Skeletal muscle tissue (tissue), 3 donors: ENCODE measurements at regions not wholly inside any gene's neighbourhood (a gene's known extent, or its start where the extent isn't known, plus 50 kb on each side); places are given as distances from the start of the nearest gene placed in this dataset.

ENCODE experiments used
- H3K27ac ChIP-seq: one replicate; pipeline ENCODE4 v1.7.0; 2013; ENCODE audit warnings: mild to moderate bottlenecking, low read depth, low read length, inconsistent platforms
- H3K27me3 ChIP-seq, 3 donors: one replicate each; pipeline ENCODE4 v1.7.0; 2013; ENCODE audit warnings: low read length in 3 of 3; ENCODE audit not compliant: control insufficient read depth in 3 of 3, insufficient read depth in 3 of 3
- H3K36me3 ChIP-seq, 3 donors: one replicate each; pipeline ENCODE4 v1.7.0; 2013; ENCODE audit warnings: low read length in 3 of 3; ENCODE audit not compliant: control insufficient read depth in 3 of 3, insufficient read depth in 3 of 3
- H3K4me1 ChIP-seq, 3 donors: one replicate each; pipeline ENCODE4 v1.7.0; 2013; ENCODE audit warnings: low read length in 3 of 3, mild to moderate bottlenecking in 3 of 3; ENCODE audit not compliant: control insufficient read depth in 3 of 3, insufficient read depth in 3 of 3
- H3K4me3 ChIP-seq, 3 donors: one replicate each; pipeline ENCODE4 v1.7.0; 2013; ENCODE audit warnings: low read length in 3 of 3
- H3K9ac ChIP-seq, 3 donors: one replicate each; pipeline ENCODE4 v1.7.0; 2013; ENCODE audit warnings: low read length in 3 of 3, mild to moderate bottlenecking in 3 of 3, moderate library complexity in 2 of 3, low read depth in 1 of 3
- H3K9me3 ChIP-seq, 3 donors: one replicate each; pipeline ENCODE4 v1.7.0; 2013; ENCODE audit warnings: low read length in 3 of 3; ENCODE audit not compliant: control insufficient read depth in 3 of 3
- donor health status: Osteomylitis.

DNA sequence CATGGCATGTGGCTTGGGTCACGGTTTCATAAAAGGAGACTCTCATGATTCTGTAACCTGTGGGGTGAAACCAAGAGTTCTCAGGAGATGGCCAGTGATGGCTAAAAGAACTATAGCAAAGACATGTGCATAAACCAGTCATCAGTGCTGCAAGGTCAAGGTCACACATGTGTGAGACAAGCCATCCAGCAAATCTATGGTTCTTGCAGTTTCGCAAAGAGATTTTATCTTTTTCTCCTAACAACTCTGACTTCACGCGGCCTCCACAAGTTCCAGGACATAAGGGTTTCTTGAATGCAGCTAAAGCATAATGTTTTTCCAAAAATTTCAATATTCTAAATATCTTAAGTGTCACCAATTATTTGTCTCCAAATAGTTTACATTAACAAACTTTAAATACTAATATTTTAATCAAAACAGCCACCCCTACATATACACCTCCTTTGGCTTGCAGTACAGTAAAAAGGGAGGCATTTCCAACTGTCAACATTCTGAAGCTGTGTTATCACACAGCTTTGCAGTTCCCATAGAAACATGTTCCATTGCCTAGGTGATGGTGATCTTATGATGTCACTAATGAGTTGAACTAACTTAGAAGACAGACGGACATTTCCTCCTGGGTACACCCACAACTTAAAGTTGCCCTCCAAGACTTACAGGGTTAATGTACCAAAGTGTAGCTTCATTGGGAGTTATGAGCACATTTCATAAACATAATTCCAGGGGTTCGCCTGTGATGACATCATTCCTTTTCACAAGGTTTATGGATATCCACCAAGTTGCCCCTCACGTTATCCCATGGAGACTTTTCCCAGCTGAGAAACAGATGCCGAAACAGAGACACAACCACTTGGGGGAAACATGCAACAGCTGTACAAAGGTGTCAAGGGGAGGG, 250.9 kb upstream of the PDE10A start:
- no peaks in the 10 kb centered on the region for H3K9me3 ChIP-seq
- H3K4me3 ChIP-seq: no peak overlapping the region
- no peaks in the 10 kb centered on the region for H3K36me3 ChIP-seq
- no peaks in the 10 kb centered on the region for H3K4me1 ChIP-seq
- peaks cover 0 to 3% (median 0%) of the 10 kb centered on the region in 3 donors for H3K27me3 ChIP-seq
- H3K9ac ChIP-seq: no peak overlapping the region
- no peak overlapping the region for H3K27ac ChIP-seq

DNA sequence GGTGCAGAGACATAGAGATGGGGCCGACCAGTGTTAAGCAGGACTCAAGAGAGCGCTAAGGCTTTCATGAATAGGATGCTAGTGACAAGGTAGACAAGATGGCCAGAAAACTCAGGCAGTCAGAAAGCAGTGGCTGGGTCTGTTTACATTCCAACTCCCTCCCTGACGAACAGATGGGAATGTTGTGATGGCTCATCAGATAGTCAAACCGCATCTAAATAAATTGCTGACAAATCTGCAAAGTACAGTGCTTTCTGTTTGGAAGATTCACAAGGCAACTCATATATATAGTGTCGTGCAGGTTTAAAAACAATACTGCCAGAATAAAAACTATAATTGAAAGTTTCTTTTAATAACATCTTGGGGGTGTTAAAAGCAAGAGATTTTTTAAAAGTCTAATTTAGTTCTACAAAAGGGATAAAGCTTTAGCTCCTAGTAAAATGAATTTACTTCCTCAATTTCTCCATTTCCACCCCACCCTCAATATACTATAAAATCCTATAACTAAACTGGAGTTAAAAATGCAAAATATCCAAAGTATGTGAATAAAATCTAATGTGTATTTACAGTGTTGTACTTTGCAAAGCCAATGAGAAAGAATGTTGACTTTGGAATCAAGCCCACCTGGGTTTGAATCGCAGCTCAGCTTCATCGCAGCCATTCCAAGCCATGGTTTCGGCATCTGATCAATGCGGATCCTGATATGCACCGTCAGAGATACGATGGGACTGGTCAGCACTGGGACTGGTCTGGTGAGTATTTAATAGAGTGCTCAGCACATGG, 247.3 kb upstream of the PDE10A start:
- no peaks in the 10 kb centered on the region for H3K4me1 ChIP-seq
- no peak overlapping the region for H3K4me3 ChIP-seq
- no peaks in the 10 kb centered on the region for H3K9me3 ChIP-seq
- H3K27me3 ChIP-seq: peaks cover 0 to 3% (median 0%) of the 10 kb centered on the region in 3 donors
- no peak overlapping the region for H3K27ac ChIP-seq
- no peaks in the 10 kb centered on the region for H3K36me3 ChIP-seq
- H3K9ac ChIP-seq: no peak overlapping the region

DNA sequence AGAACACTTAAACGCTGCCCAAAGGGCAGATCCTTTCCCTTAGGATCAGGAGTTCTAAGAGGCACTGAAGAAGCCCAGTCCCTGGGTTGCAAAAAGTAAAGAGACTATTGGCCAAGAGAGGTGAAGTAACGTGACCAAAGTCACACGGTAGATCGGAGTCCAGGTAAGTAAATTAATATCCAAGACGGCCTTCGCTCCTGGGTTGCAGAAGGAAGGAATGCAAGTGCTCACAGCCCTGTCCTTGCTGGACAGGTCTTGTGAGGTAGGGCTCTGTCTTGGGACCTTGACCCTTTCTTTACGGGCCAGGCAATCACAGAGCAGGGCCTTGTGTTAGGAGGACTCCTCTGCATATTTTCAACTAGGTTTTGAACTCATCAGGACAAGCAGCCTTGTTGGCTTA, 243.7 kb upstream of the PDE10A start:
- Histone ChIP-seq H3K9me3 (no peaks in the 10 kb centered on the region), H3K9ac (no peak overlapping the region), H3K36me3 (no peaks in the 10 kb centered on the region), H3K27me3 (peaks cover 0 to 3% (median 0%) of the 10 kb centered on the region in 3 donors), H3K4me3 (no peak overlapping the region), H3K27ac (no peak overlapping the region), H3K4me1 (no peaks in the 10 kb centered on the region)

DNA sequence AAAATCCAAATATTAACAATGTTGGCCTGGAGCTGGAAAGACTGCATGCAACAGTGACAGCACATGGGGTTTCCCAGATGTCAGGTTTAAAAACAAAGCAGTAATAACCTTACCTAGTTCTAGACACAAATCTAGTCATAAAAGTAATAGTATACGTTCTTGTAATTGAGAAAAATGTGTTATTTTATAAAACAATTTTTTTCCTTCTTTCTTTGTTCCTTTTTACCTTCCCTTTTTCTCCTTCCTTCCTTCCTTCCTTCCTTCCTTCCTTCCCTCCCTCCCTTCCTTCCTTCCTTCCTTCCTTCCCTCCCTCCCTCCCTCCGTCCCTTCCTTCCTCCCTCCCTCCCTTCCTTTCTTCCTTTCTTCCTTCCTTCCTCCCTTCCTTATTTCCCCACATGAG, 242.7 kb upstream of the PDE10A start:
- no peaks in the 10 kb centered on the region for H3K9me3 ChIP-seq
- H3K36me3 ChIP-seq: no peaks in the 10 kb centered on the region
- H3K9ac ChIP-seq: no peak overlapping the region
- no peaks in the 10 kb centered on the region for H3K4me1 ChIP-seq
- H3K4me3 ChIP-seq: no peak overlapping the region
- no peak overlapping the region for H3K27ac ChIP-seq
- peaks cover 0 to 3% (median 0%) of the 10 kb centered on the region in 3 donors for H3K27me3 ChIP-seq

DNA sequence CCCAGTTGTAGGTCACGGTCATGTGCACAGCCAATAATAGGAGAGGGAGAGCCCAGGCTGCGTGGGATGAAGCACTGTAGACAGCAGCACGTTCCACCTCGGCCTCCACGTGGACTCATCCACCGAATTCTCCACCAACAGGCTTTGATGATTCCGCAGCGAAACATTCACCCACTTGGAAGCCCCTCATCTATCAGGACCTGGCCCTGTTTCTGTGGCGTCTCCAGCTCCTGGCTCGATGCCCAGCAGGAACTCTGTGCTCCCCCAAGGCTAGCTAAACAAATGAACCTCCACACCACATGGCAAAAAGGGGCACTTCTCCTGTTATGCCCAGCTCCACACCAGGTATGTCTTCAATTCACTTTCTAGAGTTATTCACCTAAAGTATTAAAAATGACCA, 237.9 kb upstream of the PDE10A start:
- no peaks in the 10 kb centered on the region for H3K4me1 ChIP-seq
- H3K4me3 ChIP-seq: no peak overlapping the region
- H3K27ac ChIP-seq: no peak overlapping the region
- no peak overlapping the region for H3K9ac ChIP-seq
- H3K9me3 ChIP-seq: no peaks in the 10 kb centered on the region
- no peaks in the 10 kb centered on the region for H3K36me3 ChIP-seq
- peaks cover 0 to 2% (median 0%) of the 10 kb centered on the region in 3 donors for H3K27me3 ChIP-seq

DNA sequence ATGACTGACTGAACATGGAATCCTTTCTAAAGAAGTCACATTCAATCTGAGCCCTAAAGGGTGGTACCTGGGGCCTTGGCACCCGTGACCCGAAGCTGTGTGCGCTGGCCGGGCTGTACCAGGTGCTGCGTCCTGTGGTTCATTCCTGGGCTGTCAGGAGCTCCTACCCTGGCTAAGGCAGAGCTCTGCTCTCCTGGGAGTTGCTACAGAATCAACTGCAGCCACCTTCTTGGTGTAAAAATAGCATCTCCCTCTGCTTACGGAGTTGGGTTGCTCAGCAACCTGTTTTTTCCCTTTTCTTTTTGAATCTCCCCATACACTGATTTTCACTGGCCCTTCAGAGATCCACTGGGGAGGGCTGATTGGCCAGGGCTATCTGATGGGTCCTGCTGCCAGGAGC, 236.6 kb upstream of the PDE10A start:
- Histone ChIP-seq H3K9me3 (no peaks in the 10 kb centered on the region), H3K9ac (no peak overlapping the region), H3K36me3 (no peaks in the 10 kb centered on the region), H3K27ac (no peak overlapping the region), H3K4me1 (no peaks in the 10 kb centered on the region), H3K4me3 (no peak overlapping the region), H3K27me3 (peaks cover 0 to 2% (median 0%) of the 10 kb centered on the region in 3 donors)

DNA sequence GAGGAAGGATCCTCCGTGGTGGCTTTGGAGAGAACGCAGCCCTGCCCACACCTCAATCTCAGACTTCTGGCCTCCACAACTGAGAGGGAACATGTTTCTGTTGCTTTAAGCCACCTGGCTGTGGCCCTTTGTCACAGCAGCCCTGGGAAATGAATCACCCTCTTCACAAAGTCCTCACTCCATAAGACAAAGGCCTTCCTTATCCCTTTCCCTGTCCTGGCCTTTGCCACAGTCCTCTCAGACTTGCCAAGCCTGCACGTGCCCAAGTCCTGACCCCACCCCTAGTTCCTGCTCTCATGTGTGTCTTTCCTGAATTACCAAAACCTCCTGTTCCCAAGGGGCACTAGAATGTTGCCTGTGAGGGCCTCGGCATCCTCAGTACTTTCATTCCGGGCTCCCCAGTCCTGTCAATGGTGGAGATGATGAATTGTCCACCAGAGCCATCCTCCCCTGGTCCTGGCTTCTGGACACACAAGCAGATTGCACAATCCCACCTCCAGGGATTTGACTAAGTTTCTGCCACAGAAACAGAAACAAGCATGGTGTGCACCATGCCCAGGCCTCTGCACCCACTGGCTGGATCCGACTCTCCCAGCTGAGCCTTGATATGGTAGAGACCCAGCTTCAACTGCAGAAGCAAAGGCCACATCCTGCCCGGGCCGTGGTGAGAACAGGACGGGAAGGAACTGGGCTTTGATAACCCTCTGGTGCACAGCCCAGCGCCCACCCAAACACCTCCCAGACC, 232.6 kb upstream of the PDE10A start:
- H3K36me3 ChIP-seq: no peaks in the 10 kb centered on the region
- H3K4me3 ChIP-seq: no peak overlapping the region
- no peak overlapping the region for H3K9ac ChIP-seq
- H3K4me1 ChIP-seq: no peaks in the 10 kb centered on the region
- H3K9me3 ChIP-seq: no peaks in the 10 kb centered on the region
- H3K27ac ChIP-seq: no peak overlapping the region
- peaks cover 5 to 8% (median 7%) of the 10 kb centered on the region in 3 donors for H3K27me3 ChIP-seq

DNA sequence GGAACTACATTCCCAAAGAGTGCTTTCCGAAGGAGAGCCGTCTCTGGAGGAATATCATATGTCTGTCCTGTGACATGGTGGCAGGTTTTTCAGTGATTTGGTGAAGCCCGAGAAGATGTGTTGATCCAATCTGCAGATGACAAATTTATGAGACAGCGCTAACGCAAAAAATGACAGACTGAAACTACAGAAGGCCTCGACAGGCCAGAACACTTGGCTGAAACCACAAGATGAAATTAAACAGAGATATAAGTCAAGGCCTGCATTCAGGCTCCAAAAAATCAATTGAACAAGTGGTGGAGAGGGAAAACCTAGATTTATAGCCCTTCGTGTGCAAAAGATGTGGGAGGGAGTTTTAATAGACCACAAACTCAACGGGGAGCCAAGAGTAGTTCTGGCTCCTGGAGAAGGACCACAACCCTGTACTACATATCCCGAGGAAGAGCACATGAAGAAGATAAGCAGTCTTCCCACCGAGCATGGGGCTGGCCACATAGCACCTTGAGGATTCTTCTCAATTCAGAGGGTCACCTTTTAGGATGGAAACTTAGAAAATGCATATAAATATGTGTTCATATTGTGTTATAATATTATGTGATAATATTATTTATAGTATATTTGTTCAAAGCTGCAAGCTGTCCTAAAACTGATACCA, 231.3 kb upstream of the PDE10A start:
- Histone ChIP-seq H3K9me3 (no peaks in the 10 kb centered on the region), H3K27me3 (peaks cover 5 to 8% (median 7%) of the 10 kb centered on the region in 3 donors), H3K4me3 (no peak overlapping the region), H3K4me1 (no peaks in the 10 kb centered on the region), H3K9ac (no peak overlapping the region), H3K36me3 (no peaks in the 10 kb centered on the region), H3K27ac (no peak overlapping the region)

DNA sequence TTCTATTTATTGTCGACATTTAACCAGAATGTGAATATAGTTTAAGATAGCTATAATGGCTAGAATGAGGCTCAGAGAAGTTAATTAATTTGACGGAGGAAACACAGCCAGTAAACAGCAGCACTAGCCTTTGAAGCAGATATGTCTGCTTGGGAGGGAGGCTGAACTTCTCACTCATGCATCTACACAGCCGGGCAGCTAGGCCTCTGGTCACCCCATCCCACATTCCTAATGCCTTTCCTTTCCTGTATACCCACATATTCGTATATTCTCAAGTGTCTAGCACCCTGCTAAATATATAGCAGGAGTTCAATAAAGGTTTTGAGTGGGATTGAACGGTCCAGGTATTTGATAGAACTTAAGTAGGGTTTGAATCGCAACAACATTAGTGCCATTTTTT, 230.4 kb upstream of the PDE10A start:
- H3K4me3 ChIP-seq: no peak overlapping the region
- no peak overlapping the region for H3K9ac ChIP-seq
- H3K36me3 ChIP-seq: no peaks in the 10 kb centered on the region
- no peaks in the 10 kb centered on the region for H3K9me3 ChIP-seq
- no peaks in the 10 kb centered on the region for H3K4me1 ChIP-seq
- no peak overlapping the region for H3K27ac ChIP-seq
- peaks cover 5 to 8% (median 7%) of the 10 kb centered on the region in 3 donors for H3K27me3 ChIP-seq
